Large intestine (tissue), 3 donors: ENCODE measurements at regions not wholly inside any gene's neighbourhood (a gene's known extent, or its start where the extent isn't known, plus 50 kb on each side); places are given as distances from the start of the nearest gene placed in this dataset.

Experiments used
- DNase-seq, 2 donors: peaks; one replicate each; pipeline versions ENCODE4 v3.0.0 to v3.0.0-alpha.2; 2013
- H3K27ac ChIP-seq: one replicate; pipeline ENCODE4 v1.5.1; 2013; ENCODE audit warnings: low read length
- H3K27me3 ChIP-seq: 2 replicates; pipeline ENCODE4 v1.6.1; 2013; ENCODE audit warnings: low read length; ENCODE audit not compliant: control insufficient read depth, insufficient read depth
- H3K36me3 ChIP-seq: 2 replicates; pipeline ENCODE4 v1.6.1; 2013; ENCODE audit warnings: low read length; ENCODE audit not compliant: control insufficient read depth, insufficient read depth
- H3K4me1 ChIP-seq: one replicate; pipeline ENCODE4 v1.6.1; 2013; ENCODE audit warnings: low read length; ENCODE audit not compliant: control insufficient read depth, insufficient read depth
- H3K4me3 ChIP-seq: one replicate; pipeline ENCODE4 v1.5.1; 2013; ENCODE audit warnings: low read length
- H3K9me3 ChIP-seq: one replicate; pipeline ENCODE4 v1.6.1; 2013; ENCODE audit warnings: mild to moderate bottlenecking, low read depth, low read length, moderate library complexity; ENCODE audit not compliant: control insufficient read depth
- WGBS: methylation state at CpG from one replicate; pipeline ENCODE4 v1.1.5; 2013; ENCODE audit warnings: low lambda C conversion rate; ENCODE audit not compliant: insufficient coverage; 5-methylcytosine and 5-hydroxymethylcytosine counted together

- peaks cover 32% of the 10 kb centered on the region for H3K4me1 ChIP-seq
- H3K36me3 ChIP-seq: no peaks in the 10 kb centered on the region
- WGBS: 90% methylated on average over 2 of the region's 14 CpGs
- H3K27me3 ChIP-seq: no peaks in the 10 kb centered on the region
- H3K4me3 ChIP-seq: no peak overlapping the region
- no peak overlapping the region for H3K27ac ChIP-seq
- DNase-seq: no peak
- no peaks in the 10 kb centered on the region for H3K9me3 ChIP-seq
These were observed 50.5 kb upstream of the ADA2 start for GRCh38 chr22:17269607-17270261.

GRCh38 chr22:17269224-17269606, 50.0 kb upstream of the ADA2 start:
- H3K36me3 ChIP-seq: no peaks in the 10 kb centered on the region
- DNase-seq: no peak
- no CpG with 5 or more reads among the region's 2 CpGs for WGBS
- H3K4me3 ChIP-seq: no peak overlapping the region
- H3K9me3 ChIP-seq: no peaks in the 10 kb centered on the region
- peaks cover 37% of the 10 kb centered on the region for H3K4me1 ChIP-seq
- H3K27me3 ChIP-seq: no peaks in the 10 kb centered on the region
- no peak overlapping the region for H3K27ac ChIP-seq
